Stimulated activated CD4-positive, alpha-beta T cell treated with anti-CD3 and anti-CD28 coated beads, Interleukin-4, amount 100 ng/mL, for 24 hours (primary cell): ENCODE measurements at regions not wholly inside any gene's neighbourhood (a gene's known extent, or its start where the extent isn't known, plus 50 kb on each side); places are given as distances from the start of the nearest gene placed in this dataset.

Experiments used
- DNase-seq: peaks from one replicate; pipeline ENCODE4 v3.0.0-alpha.2; 2020

- DNase-seq = no peak
These were observed 727.6 kb upstream of the TMEM132C start for GRCh38 chr12:127539226-127539858.

GRCh38 chr12:127542391-127542790 lies 724.6 kb upstream of the TMEM132C start:
- no peak for DNase-seq

GRCh38 chr12:127542931-127543330 lies 724.0 kb upstream of the TMEM132C start:
- no peak for DNase-seq

- DNase-seq = no peak
These were observed 720.1 kb upstream of the TMEM132C start for GRCh38 chr12:127546721-127547505.

- DNase-seq = no peak
These were observed 718.8 kb upstream of the TMEM132C start for GRCh38 chr12:127548123-127548553.

DNA sequence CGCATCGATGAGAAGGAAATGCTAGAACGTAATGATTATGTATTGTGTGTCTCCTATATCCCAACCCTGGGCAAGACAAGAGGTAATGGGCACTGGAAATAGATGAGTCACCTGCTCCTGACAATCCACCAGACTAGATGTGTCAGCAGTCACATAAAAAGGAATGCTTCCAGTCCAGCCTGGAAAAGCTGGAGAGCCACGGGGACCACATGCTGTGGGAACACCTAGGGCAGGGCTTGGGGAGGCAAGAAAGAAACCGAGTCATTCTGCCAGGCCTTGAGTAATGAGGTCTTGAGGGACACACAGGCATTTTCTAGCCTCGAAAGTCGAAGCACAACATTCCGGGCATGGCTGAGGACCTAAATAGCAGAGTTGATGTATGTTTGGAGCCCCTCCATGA lies 716.7 kb upstream of the TMEM132C start:
- no peak for DNase-seq

GRCh38 chr12:127552838-127553237 lies 714.1 kb upstream of the TMEM132C start:
- no peak for DNase-seq

GRCh38 chr12:127555071-127555470 lies 711.9 kb upstream of the TMEM132C start:
- DNase-seq = no peak

DNA sequence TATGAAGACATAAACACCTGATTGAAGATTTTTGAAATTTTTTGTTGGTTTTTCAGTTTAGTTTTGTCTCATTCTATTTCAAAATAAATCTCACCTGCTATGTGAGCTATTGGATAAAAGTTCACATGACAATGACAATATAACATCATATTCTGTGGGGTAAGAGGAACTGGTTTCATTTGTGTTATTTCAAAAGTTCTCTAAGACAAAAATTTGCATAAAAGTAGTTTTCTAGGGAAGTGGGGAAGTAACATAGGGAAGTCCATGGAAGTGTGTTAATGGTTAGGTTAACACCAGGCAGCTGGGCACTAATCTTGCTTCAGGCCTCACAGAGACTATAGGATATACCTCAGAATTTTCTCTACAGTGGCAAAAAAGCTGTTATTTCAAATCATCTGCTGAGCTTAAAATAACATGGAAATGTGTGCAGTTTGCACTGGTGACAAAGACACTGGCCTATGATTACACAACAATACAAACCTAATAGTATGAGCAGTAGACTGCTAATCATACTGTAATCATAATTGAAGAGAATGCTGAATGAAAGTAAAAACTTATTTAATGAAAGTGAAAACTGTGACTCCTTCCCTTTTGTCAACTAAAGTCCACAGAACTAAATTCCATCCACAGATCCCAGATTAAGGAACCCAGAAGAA lies 710.6 kb upstream of the TMEM132C start:
- no peak for DNase-seq

DNA sequence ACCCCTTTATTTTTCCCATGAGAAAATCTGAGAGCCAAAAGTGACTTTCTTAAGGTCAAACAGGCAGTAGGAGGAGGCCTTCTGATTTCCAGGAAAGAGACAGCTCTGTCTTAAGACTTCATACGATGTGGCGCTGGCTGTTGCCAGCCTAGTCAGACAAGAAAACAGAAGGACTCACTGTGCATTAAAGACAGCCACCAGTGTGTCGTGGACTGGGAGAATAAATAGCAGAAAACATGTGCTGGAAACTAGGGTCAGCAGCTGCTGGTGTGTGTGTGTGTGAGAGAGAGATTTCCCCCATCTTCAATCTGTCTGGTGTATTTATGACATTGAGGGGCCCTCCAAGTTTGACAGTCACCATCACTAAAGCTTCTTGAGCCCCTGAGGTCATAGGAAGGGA lies 708.6 kb upstream of the TMEM132C start:
- DNase-seq = no peak

DNA sequence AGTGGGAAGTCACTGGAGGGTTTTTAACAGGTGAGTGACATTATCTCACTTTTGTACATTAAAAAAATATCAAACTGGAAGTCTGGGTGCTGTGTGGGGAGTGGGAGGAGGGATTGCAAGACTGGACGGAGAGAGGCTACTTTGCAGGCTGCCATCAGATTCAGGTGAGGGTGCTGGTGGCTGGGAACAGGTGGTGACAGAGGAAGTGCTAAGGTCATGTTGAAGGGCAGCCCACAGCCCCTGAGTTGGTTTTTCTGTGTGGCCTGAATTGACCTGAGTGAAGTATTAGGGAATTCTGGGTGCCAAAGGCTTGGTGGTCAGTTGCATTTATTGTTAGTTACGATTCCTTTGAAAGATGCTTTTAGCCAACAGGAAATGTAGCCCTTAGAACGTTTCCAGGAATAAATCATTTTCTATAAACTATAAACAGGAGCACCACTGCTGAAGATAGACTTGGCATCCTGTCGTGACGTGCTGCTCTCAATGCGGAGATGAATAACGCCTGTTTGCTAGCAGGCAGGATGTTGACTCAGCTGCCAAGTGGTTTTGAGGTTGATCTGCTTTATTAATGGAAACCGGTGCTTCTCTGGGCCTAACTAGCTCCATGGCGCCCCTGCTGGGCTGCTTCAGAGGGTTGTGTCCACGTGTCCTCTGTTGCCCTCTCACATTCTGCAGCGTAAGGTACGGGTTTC lies 707.5 kb upstream of the TMEM132C start:
- peak; percentile 64 for DNase-seq

DNA sequence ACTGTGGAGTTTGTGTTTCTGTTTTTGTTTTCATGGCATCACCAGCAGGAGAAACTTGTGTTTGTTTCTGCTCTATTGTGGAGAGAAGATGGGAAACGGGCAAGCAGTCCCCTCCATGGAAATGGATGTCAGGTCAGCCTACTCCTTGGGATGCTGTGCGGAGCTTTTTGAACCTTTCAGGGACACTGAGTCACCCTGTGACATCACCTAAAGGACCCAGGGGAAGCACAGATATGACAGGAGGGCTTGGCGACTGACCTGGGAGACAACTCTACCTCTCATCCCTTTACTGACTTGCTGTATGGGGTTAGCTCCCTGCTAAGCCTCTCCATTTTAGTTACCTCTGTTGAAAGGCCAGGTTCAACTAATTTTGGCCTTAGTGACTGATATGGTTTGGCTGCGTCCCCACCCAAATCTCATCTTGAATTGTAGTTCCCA lies 706.9 kb upstream of the TMEM132C start:
- DNase-seq = no peak

GRCh38 chr12:127562816-127563215 lies 704.2 kb upstream of the TMEM132C start:
- DNase-seq = no peak

GRCh38 chr12:127565241-127565640 lies 701.7 kb upstream of the TMEM132C start:
- no peak for DNase-seq

- DNase-seq = no peak
These were observed 699.4 kb upstream of the TMEM132C start for GRCh38 chr12:127567531-127567930.

DNA sequence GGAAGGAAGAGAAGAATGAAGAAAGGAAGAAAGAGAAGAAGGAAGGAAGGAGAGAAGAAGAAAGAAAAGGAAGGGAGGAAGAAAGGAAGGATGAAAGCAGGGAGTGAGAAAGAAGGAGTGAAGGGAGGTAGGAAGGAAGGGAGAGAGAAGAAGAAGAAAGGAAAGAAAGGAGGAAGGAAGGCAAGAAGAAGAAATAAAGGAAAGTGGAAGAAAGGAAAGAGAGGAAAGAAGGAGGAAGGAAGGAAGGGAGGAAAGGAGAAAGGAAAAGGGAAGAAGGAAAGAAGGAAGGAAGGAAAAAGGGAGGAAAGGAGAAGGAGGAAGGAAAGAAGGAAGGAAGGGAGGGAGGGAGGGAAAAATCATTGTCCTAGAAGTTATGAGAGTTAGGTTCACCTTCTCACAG lies 696.6 kb upstream of the TMEM132C start:
- no peak for DNase-seq

- DNase-seq = no peak
These were observed 696.1 kb upstream of the TMEM132C start for GRCh38 chr12:127570793-127571360.

DNA sequence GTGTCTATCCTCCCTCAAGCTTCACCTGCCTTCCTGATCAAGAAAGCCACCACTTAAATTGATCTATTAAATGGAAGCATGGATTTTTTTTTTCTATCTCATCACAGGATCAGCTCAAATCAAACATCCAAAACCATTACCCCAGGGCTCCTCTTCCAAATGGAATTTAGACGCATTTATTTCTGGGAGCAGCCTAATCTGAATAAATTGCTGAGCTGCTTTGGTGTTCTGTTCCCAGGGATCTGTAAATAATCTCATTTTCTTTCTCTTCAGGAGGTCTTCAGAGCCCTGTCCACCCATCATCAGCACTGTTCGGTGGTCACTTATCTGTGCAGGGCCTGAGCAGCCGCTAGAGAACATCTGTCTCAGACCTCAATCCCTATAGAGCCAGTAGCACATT lies 695.4 kb upstream of the TMEM132C start:
- no peak for DNase-seq

DNA sequence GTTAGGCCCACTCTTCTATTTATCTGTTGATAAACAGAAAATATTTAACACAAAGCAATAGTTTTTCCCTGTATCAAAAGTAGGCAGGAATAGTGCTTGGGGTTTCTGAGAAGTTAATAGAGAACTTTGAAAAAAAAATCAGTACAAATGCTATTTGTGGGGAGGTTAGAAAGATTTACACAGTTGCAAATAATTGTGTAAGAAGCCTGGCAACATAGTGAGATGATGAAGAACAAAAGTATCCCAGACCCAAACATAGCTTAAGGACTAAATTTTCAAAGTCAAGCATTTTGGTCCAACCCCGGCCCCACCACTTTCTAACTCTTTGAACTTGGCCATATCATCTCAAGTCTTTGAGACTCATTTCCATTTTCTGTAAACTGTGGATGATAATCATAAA lies 687.5 kb upstream of the TMEM132C start:
- no peak for DNase-seq

- no peak for DNase-seq
These were observed 684.9 kb upstream of the TMEM132C start for GRCh38 chr12:127582074-127582473.

- DNase-seq = no peak
These were observed 683.9 kb upstream of the TMEM132C start for GRCh38 chr12:127583041-127583440.

DNA sequence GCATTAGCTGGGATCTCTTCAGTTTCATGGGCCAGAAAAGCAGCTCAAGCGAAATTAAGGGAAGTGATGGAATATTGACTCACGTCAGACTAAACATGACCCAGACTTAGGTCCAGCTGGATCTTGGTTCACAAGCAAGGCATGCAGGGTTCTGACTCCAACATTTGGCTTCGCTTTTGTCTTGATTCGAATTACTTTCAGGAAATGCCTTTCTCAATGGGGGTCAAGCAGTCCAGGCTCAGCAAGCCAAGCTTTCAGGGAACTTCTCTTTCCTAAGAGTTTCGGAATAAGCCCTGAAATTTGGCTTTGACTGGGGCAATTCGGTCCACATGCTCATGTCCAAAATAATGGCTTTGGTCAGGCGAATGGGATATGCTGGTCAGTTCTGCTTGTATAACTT lies 678.7 kb upstream of the TMEM132C start:
- no peak for DNase-seq

GRCh38 chr12:127589541-127589940 lies 677.4 kb upstream of the TMEM132C start:
- DNase-seq = no peak
